B cell (primary cell): ENCODE measurements at regions not wholly inside any gene's neighbourhood (a gene's known extent, or its start where the extent isn't known, plus 50 kb on each side); places are given as distances from the start of the nearest gene placed in this dataset.

ENCODE experiments used
- ATAC-seq: fragments of 200-7000 bp; cut with Tn5 transposase; one replicate; pipeline ENCODE4 v1.10.0; 2021; ENCODE audit warnings: low read depth, mild to moderate bottlenecking, moderate number of reproducible peaks, moderate library complexity
- CTCF ChIA-PET: fragments of 350-600 bp; sonication (Branson Sonifier 250); formaldehyde crosslinking; loops from one replicate; lab custom pipeline; 2021; ENCODE audit warnings: antibody characterized with exemption, inconsistent platforms; lab: Charles Lee
- POLR2A ChIA-PET: fragments of 350-600 bp; sonication (Branson Sonifier 250); formaldehyde crosslinking; loops from one replicate; lab custom pipeline; 2021; ENCODE audit warnings: antibody characterized with exemption; lab: Charles Lee
- DNase-seq: peaks from one replicate; pipeline ENCODE4 v3.0.0; 2013
- H2AFZ ChIP-seq: 2 replicates; pipeline ENCODE4 v1.6.1; 2012; ENCODE audit warnings: mild to moderate bottlenecking, low read depth, low read length; ENCODE audit not compliant: insufficient read depth, poor library complexity, severe bottlenecking
- H3K27ac ChIP-seq, 2 donors: 1 replicate in 1 of 2; 2 replicates in 1 of 2; pipeline ENCODE4 v1.5.1; 2012 to 2013; ENCODE audit warnings: low read length in 2 of 2, mild to moderate bottlenecking in 2 of 2, moderate library complexity in 1 of 2
- H3K27me3 ChIP-seq, 4 experiments: fragments of 200-600 bp in 1 of 4; sonication (generic) in 1 of 4; replicated peaks in 1 of 4; 1 replicate in 2 of 4; 2 replicates in 2 of 4; pipeline versions ENCODE4 v1.6.1 to v1.7.0; 2013 to 2016; ENCODE audit warnings: low read length in 3 of 4, mild to moderate bottlenecking in 2 of 4, mixed read lengths in 1 of 4, moderate library complexity in 1 of 4; ENCODE audit not compliant: insufficient read depth in 4 of 4, control insufficient read depth in 3 of 4; ENCODE audit errors: control extremely low read depth in 1 of 4
- H3K36me3 ChIP-seq, 2 experiments: replicated peaks in 1 of 2; 1 replicate in 1 of 2; 2 replicates in 1 of 2; pipeline versions ENCODE4 v1.6.1 to v1.7.1; 2013; ENCODE audit warnings: low read length in 1 of 2; ENCODE audit not compliant: insufficient read depth in 2 of 2, control insufficient read depth in 1 of 2; ENCODE audit errors: control extremely low read depth in 1 of 2, extremely low read depth in 1 of 2
- H3K4me1 ChIP-seq, 2 donors: fragments of 200-600 bp in 1 of 2; sonication (generic) in 1 of 2; 1 replicate in 1 of 2; 2 replicates in 1 of 2; pipeline versions ENCODE4 v1.5.1 to v1.6.1; 2013 to 2017; ENCODE audit warnings: low read length in 2 of 2; ENCODE audit not compliant: control insufficient read depth in 2 of 2, insufficient read depth in 2 of 2
- H3K4me2 ChIP-seq: replicated peaks from 2 replicates; pipeline ENCODE3; 2012; ENCODE audit warnings: mild to moderate bottlenecking, low read depth, low read length; ENCODE audit not compliant: poor library complexity, severe bottlenecking
- H3K4me3 ChIP-seq, 5 experiments: fragments of 200-600 bp in 1 of 5; sonication (generic) in 1 of 5; 1 replicate in 3 of 5; 2 replicates in 2 of 5; pipeline versions ENCODE4 v1.5.1 to v1.7.0; 2011 to 2016; ENCODE audit warnings: low read length in 4 of 5, mild to moderate bottlenecking in 4 of 5, low read depth in 2 of 5, control low read depth in 1 of 5, moderate library complexity in 1 of 5; ENCODE audit not compliant: insufficient read depth in 1 of 5; ENCODE audit errors: control extremely low read depth in 1 of 5, extremely low read depth in 1 of 5
- H3K79me2 ChIP-seq: fragments of 200-600 bp; sonication (generic); one replicate; pipeline ENCODE4 v1.6.0; 2016; ENCODE audit warnings: low read length; ENCODE audit not compliant: control insufficient read depth, insufficient read depth
- H3K9ac ChIP-seq: fragments of 200-600 bp; sonication (generic); 2 replicates; pipeline ENCODE4 v1.6.1; 2017; ENCODE audit warnings: mild to moderate bottlenecking, low read length, moderate library complexity
- H3K9me3 ChIP-seq, 3 donors: one replicate each; pipeline versions ENCODE4 v1.6.1 to v1.7.1; 2013; ENCODE audit warnings: low read length in 2 of 3; ENCODE audit not compliant: control insufficient read depth in 2 of 3, insufficient read depth in 1 of 3; ENCODE audit errors: control extremely low read depth in 1 of 3
- H4K20me1 ChIP-seq: 2 replicates; pipeline ENCODE4 v1.6.0; 2012; ENCODE audit warnings: mild to moderate bottlenecking, low read length; ENCODE audit not compliant: insufficient read depth, control insufficient read depth, poor library complexity, severe bottlenecking
- H3K27ac Mint-ChIP-seq: one replicate; pipeline ENCODE4 v1.8.0; 2021; ENCODE audit warnings: mixed read lengths
- H3K27me3 Mint-ChIP-seq: one replicate; pipeline ENCODE4 v1.8.0; 2021; ENCODE audit warnings: mixed read lengths
- H3K4me1 Mint-ChIP-seq: one replicate; pipeline ENCODE4 v1.8.0; 2021; ENCODE audit warnings: mixed read lengths
- H3K4me3 Mint-ChIP-seq: one replicate; pipeline ENCODE4 v1.8.0; 2021; ENCODE audit warnings: mixed read lengths
- H3K9me3 Mint-ChIP-seq: one replicate; pipeline ENCODE4 v1.8.0; 2022; ENCODE audit warnings: mixed read lengths; ENCODE audit not compliant: insufficient read depth
- CTCF ChIP-seq: fragments of 200-600 bp; IDR thresholded peaks from one replicate; pipeline ENCODE4 v1.8.0; 2022; ENCODE audit warnings: antibody characterized with exemption, mild to moderate bottlenecking
- EZH2 ChIP-seq: IDR thresholded peaks from 2 replicates; pipeline ENCODE4 v1.6.1; 2012; ENCODE audit warnings: borderline replicate concordance, low read depth, mild to moderate bottlenecking, moderate library complexity, low read length; ENCODE audit not compliant: insufficient read depth, poor library complexity, severe bottlenecking
- WGBS: methylation state at CpG from one replicate; pipeline ENCODE4 v1.1.5; 2013; ENCODE audit warnings: missing lambda C conversion rate; ENCODE audit not compliant: insufficient coverage; 5-methylcytosine and 5-hydroxymethylcytosine counted together
- intact Hi-C: fragments of 100-400 bp; cut with micrococcal nuclease; formaldehyde crosslinking; loops from one replicate; pipeline ENCODE4 v1.10.0; 2022

GRCh38 chr4:164579270-164579942 is 174.5 kb upstream of the SMIM31 start:
- no peak for TF ChIP-seq CTCF
- TF ChIP-seq EZH2, result no peak

GRCh38 chr4:164591666-164592065 is 162.3 kb upstream of the SMIM31 start:
- intact Hi-C loops, result no loop called here
- CTCF ChIA-PET, result no interaction called here

More at GRCh38 chr4:164579270-164579942, 174.5 kb upstream of the SMIM31 start:
- ChIA-PET CTCF (no interaction called here), POLR2A (no interaction called here)
- Histone ChIP-seq H3K4me3 (no peak overlapping the region), H4K20me1 (no peaks in the 10 kb centered on the region), H3K27ac (no peak overlapping the region), H3K4me1 (no peaks in the 10 kb centered on the region), H3K4me2 (no peak overlapping the region), H2AFZ (no peak overlapping the region), H3K79me2 (no peaks in the 10 kb centered on the region), H3K9ac (no peak overlapping the region), H3K9me3 (peaks cover 0 to 1% (median 0%) of the 10 kb centered on the region in 3 donors), H3K27me3 (no peaks in the 10 kb centered on the region), H3K36me3 (no peaks in the 10 kb centered on the region)
- ATAC-seq, result no peak
- H3K27ac Mint-ChIP-seq, result no peak overlapping the region
- H3K4me3 Mint-ChIP-seq, result no peak overlapping the region
- peaks cover 8% of the 10 kb centered on the region for H3K9me3 Mint-ChIP-seq
- 72% methylated on average over 4 of the region's 8 CpGs for WGBS
- H3K4me1 Mint-ChIP-seq, result no peaks in the 10 kb centered on the region
- no peaks in the 10 kb centered on the region for H3K27me3 Mint-ChIP-seq
- DNase-seq, result no peak
- intact Hi-C loops, result no loop called here

More at GRCh38 chr4:164591666-164592065, 162.3 kb upstream of the SMIM31 start:
- WGBS, result no CpG with 5 or more reads among the region's 6 CpGs
- Histone ChIP-seq H3K9ac (no peak overlapping the region), H3K79me2 (no peaks in the 10 kb centered on the region), H3K4me2 (no peak overlapping the region), H3K4me1 (no peaks in the 10 kb centered on the region), H4K20me1 (no peaks in the 10 kb centered on the region), H3K36me3 (no peaks in the 10 kb centered on the region), H2AFZ (no peak overlapping the region), H3K4me3 (no peak overlapping the region), H3K9me3 (peaks cover 0 to 4% (median 0%) of the 10 kb centered on the region in 3 donors), H3K27ac (no peak overlapping the region), H3K27me3 (no peaks in the 10 kb centered on the region)
- H3K9me3 Mint-ChIP-seq, result no peaks in the 10 kb centered on the region
- POLR2A ChIA-PET, result no interaction called here
- H3K27ac Mint-ChIP-seq, result no peak overlapping the region
- no peaks in the 10 kb centered on the region for H3K4me1 Mint-ChIP-seq
- no peak overlapping the region for H3K4me3 Mint-ChIP-seq
- no peak for TF ChIP-seq EZH2
- TF ChIP-seq CTCF, result no peak
- no peaks in the 10 kb centered on the region for H3K27me3 Mint-ChIP-seq
- no peak for DNase-seq
- no peak for ATAC-seq
